ENCODE measurements at regions not wholly inside any gene's neighbourhood (a gene's known extent, or its start where the extent isn't known, plus 50 kb on each side); places are given as distances from the start of the nearest gene placed in this dataset.

DNA sequence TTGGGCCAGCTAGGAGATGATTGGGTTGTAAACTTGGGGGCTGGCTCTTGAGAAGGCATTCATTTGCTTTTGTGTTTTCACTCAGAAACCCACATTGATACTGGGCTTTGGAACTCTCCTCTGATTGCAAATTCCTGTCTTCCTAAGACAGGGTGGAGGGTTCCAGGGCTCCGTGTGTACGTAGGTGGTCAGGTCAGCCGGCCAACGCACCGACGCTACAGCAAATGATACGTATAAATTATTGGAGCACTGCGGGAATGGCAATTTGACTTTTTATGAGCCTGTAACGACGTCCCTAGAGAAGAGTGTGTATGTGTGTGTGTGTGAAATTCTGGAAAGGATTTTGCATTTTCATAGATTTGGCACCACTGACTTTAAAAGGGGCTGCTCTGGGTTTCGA, 236.9 kb downstream of the SHOX start:
- ATAC-seq: no peak
- H3K4me1 ChIP-seq: no peaks in the 10 kb centered on the region
- H3K36me3 ChIP-seq: no peaks in the 10 kb centered on the region
- TF ChIP-seq, protein P1, sequence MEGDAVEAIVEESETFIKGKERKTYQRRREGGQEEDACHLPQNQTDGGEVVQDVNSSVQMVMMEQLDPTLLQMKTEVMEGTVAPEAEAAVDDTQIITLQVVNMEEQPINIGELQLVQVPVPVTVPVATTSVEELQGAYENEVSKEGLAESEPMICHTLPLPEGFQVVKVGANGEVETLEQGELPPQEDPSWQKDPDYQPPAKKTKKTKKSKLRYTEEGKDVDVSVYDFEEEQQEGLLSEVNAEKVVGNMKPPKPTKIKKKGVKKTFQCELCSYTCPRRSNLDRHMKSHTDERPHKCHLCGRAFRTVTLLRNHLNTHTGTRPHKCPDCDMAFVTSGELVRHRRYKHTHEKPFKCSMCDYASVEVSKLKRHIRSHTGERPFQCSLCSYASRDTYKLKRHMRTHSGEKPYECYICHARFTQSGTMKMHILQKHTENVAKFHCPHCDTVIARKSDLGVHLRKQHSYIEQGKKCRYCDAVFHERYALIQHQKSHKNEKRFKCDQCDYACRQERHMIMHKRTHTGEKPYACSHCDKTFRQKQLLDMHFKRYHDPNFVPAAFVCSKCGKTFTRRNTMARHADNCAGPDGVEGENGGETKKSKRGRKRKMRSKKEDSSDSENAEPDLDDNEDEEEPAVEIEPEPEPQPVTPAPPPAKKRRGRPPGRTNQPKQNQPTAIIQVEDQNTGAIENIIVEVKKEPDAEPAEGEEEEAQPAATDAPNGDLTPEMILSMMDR (IDR thresholded peaks at IDR 0.05): no peak
- no peaks in the 10 kb centered on the region for H3K27me3 ChIP-seq (ENCODE audit: low read depth)
- no peak overlapping the region for H3K27ac ChIP-seq
- DNase-seq: no peak
- no peaks in the 10 kb centered on the region for H3K9me3 ChIP-seq
- H3K4me3 ChIP-seq: no peak overlapping the region
- intact Hi-C loops (cut with DNase I): no loop called here

DNA sequence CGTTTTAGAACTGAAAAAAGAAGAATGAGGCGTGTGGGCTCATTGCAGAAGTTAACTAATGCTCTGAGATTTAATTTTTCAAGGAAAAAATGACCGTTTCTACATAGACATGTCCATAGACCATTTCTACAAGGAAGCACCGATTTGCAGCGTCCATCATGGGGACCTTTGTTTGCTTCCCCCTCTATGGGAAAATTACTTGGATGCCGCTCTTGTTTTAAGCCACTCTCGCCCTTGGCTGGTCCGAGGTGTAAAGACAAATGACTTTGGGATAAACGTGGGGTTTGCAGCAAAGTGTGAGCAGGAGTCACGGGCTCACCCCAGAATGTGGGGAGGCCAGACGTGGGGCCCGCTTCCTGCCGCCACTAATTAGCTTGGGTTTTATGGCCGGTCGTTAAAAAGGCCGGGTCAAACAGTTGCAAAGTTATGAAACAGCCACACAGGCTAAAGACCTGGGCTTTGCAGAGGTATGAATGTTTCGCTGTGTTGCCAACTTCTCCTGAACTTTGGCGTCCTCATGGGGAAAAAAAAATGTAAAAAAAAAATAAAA, 235.9 kb downstream of the SHOX start:
- intact Hi-C loops (cut with DNase I): no loop called here
- TF ChIP-seq, protein P1 (IDR thresholded peaks at IDR 0.05): no peak
- no peak overlapping the region for H3K4me3 ChIP-seq
- no peaks in the 10 kb centered on the region for H3K27me3 ChIP-seq (ENCODE audit: low read depth)
- no peak for ATAC-seq
- H3K36me3 ChIP-seq: no peaks in the 10 kb centered on the region
- no peaks in the 10 kb centered on the region for H3K9me3 ChIP-seq
- no peak for DNase-seq
- H3K27ac ChIP-seq: no peak overlapping the region
- H3K4me1 ChIP-seq: no peaks in the 10 kb centered on the region

DNA sequence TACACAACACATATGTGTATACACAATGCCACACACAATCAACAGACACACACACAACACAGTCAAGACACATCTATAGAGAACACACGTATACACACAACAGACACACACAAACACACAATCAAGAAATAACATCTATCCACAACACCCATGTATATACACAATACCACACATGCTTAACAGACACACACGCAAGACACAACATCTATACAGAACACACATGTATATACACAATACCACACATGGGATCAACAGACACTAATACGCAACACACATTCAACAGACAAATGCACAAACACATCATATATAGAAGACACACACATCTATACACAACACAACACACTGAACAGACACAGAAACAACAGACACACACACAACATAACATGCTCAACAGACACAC, 234.8 kb downstream of the SHOX start:
- no peak for DNase-seq
- Histone ChIP-seq H3K27me3 (ENCODE audit: low read depth) (no peaks in the 10 kb centered on the region), H3K27ac (no peak overlapping the region), H3K4me3 (no peak overlapping the region), H3K9me3 (no peaks in the 10 kb centered on the region), H3K36me3 (no peaks in the 10 kb centered on the region), H3K4me1 (no peaks in the 10 kb centered on the region)
- ATAC-seq: no peak
- intact Hi-C loops (cut with DNase I): no loop called here
- TF ChIP-seq, protein P1 (IDR thresholded peaks at IDR 0.05): no peak

DNA sequence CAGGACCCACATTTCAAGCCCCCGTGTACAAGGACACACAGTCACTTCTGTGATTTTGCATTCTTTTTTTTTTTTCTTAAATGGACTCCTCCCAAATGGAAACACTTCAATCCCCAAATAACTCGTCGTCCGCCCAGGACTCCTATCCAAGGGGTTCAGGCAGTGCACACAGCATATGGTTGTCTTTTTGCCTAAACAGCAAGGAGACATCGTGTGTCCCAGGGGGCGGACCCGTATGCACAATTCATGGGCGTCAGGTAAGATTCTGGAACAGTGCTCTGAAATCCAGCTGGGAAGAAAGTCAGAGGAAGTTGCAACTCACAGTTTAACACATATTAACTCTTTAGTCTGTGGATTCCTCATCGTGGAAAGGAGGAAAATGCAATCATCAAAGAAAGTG, 231.3 kb downstream of the SHOX start:
- Histone ChIP-seq H3K9me3 (no peaks in the 10 kb centered on the region), H3K36me3 (no peaks in the 10 kb centered on the region), H3K27ac (no peak overlapping the region), H3K4me3 (no peak overlapping the region), H3K4me1 (no peaks in the 10 kb centered on the region), H3K27me3 (ENCODE audit: low read depth) (no peaks in the 10 kb centered on the region)
- DNase-seq (no peak), ATAC-seq (no peak)
- intact Hi-C loops (cut with DNase I): no loop called here
- TF ChIP-seq, protein P1 (IDR thresholded peaks at IDR 0.05): no peak

DNA sequence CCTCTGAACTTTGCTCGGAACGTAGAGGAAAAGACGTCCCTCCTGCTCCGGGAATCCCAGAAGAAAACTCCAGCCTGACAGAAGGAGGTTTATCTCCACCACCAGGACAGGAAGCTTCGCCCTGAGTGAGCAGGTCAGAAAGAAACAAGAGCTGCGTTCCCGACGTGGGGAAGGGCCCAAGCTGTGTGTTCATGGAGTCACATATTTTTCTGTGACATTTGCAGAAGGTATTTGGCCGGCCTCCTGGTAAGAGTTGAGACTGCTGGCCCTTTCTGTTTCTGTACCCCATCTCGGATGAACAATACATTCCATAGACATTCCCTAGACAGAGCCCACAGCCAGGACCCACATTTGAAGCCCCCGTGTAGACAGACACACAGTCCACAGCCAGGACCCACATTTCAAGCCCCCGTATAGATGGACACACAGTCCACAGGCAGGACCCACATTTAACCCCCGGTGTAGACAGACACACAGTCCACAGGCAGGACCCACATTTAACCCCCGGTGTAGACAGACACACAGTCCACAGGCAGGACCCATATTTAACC, 230.8 kb downstream of the SHOX start:
- Histone ChIP-seq H3K36me3 (no peaks in the 10 kb centered on the region), H3K27ac (no peak overlapping the region), H3K9me3 (no peaks in the 10 kb centered on the region), H3K4me1 (no peaks in the 10 kb centered on the region), H3K4me3 (no peak overlapping the region), H3K27me3 (ENCODE audit: low read depth) (no peaks in the 10 kb centered on the region)
- intact Hi-C loops (cut with DNase I): no loop called here
- DNase-seq (no peak), ATAC-seq (no peak)
- TF ChIP-seq, protein P1 (IDR thresholded peaks at IDR 0.05): no peak
